OCI-LY7 (cell line): ENCODE measurements at regions not wholly inside any gene's neighbourhood (a gene's known extent, or its start where the extent isn't known, plus 50 kb on each side); places are given as distances from the start of the nearest gene placed in this dataset.

ENCODE experiments used
- BruUV-seq: library from RNA; stranded (reverse); fragments of 400-500 nt; replicated peaks from 2 replicates; lab custom pipeline; 2021; lab: Mats Ljungman, UMichigan
- CTCF ChIA-PET: fragments of 300-600 bp; sonication (Branson Sonifier 250); formaldehyde crosslinking; loops from one replicate; lab custom pipeline; 2022; ENCODE audit warnings: antibody characterized with exemption; ENCODE audit not compliant: unreplicated experiment; lab: Charles Lee
- POLR2A ChIA-PET: fragments of 300-600 bp; sonication (Branson Sonifier 250); formaldehyde crosslinking; loops from one replicate; lab custom pipeline; 2022; ENCODE audit warnings: antibody characterized with exemption; lab: Charles Lee
- DNase-seq: peaks from one replicate; pipeline ENCODE4 v3.0.0-alpha.2; 2015; ENCODE audit warnings: low spot score
- H2AFZ ChIP-seq: fragments of 200-600 bp; sonication (generic), shearing (Covaris generic); 2 replicates; pipeline ENCODE4 v1.6.1; 2014; ENCODE audit warnings: mild to moderate bottlenecking, antibody characterized with exemption, low read length, moderate library complexity
- H3K27ac ChIP-seq: fragments of 200-600 bp; sonication (generic); 2 replicates; pipeline ENCODE4 v1.5.1; 2014; ENCODE audit warnings: mixed run types, low read depth, mild to moderate bottlenecking, moderate library complexity, low read length, inconsistent platforms; ENCODE audit not compliant: poor library complexity, severe bottlenecking
- H3K36me3 ChIP-seq: fragments of 200-600 bp; sonication (generic); 2 replicates; pipeline ENCODE4 v1.6.1; 2014; ENCODE audit warnings: mild to moderate bottlenecking, antibody characterized with exemption, low read length, moderate library complexity, mixed read lengths; ENCODE audit not compliant: insufficient read depth
- H3K4me1 ChIP-seq: fragments of 200-600 bp; sonication (generic); 2 replicates; pipeline ENCODE4 v1.5.1; 2014; ENCODE audit warnings: mild to moderate bottlenecking, low read length; ENCODE audit not compliant: insufficient read depth, poor library complexity, severe bottlenecking
- H3K4me2 ChIP-seq: fragments of 200-600 bp; sonication (generic); 2 replicates; pipeline ENCODE4 v1.6.1; 2014; ENCODE audit warnings: mild to moderate bottlenecking, low read length
- H3K4me3 ChIP-seq: fragments of 200-600 bp; sonication (generic); 2 replicates; pipeline ENCODE4 v1.5.1; 2014; ENCODE audit warnings: mild to moderate bottlenecking, low read depth, low read length; ENCODE audit not compliant: poor library complexity, severe bottlenecking
- H3K79me2 ChIP-seq: fragments of 200-600 bp; sonication (generic); 2 replicates; pipeline ENCODE4 v1.6.1; 2016; ENCODE audit warnings: low read depth, mild to moderate bottlenecking, low read length, moderate library complexity, mixed read lengths; ENCODE audit not compliant: insufficient read depth
- H3K9me2 ChIP-seq: fragments of 200-600 bp; sonication (generic); 2 replicates; pipeline ENCODE4 v1.6.1; 2016; ENCODE audit warnings: mild to moderate bottlenecking, low read length, mixed read lengths; ENCODE audit not compliant: insufficient read depth
- H3K9me3 ChIP-seq: fragments of 200-600 bp; sonication (generic); 2 replicates; pipeline ENCODE4 v1.6.1; 2014; ENCODE audit warnings: mild to moderate bottlenecking, mixed run types, low read length, mixed read lengths
- H4K20me1 ChIP-seq: fragments of 200-600 bp; sonication (generic); 2 replicates; pipeline ENCODE4 v1.6.1; 2014; ENCODE audit warnings: mild to moderate bottlenecking, antibody characterized with exemption, low read length, moderate library complexity, mixed read lengths; ENCODE audit not compliant: insufficient read depth
- CTCF ChIP-seq: fragments of 200-600 bp; sonication (generic); conservative IDR thresholded peaks from 2 replicates; pipeline ENCODE4 v1.5.1; 2014; ENCODE audit warnings: mild to moderate bottlenecking, antibody characterized with exemption, low read length, moderate library complexity, mixed read lengths
- EZH2phosphoT487 ChIP-seq: fragments of 200-600 bp; sonication (generic); IDR thresholded peaks from 2 replicates; pipeline ENCODE4 v1.6.1; 2018; ENCODE audit warnings: low read depth, borderline replicate concordance, mild to moderate bottlenecking, mixed run types, antibody characterized with exemption, low read length, moderate library complexity, mixed read lengths
- intact Hi-C: fragments of 100-400 bp; cut with micrococcal nuclease; formaldehyde crosslinking; loops from one replicate; pipeline ENCODE4 v1.10.0; 2022; ENCODE audit not compliant: unreplicated experiment

GRCh38 chr2:234865040-234865439 lies 86.8 kb upstream of the SH3BP4 start:
- Histone ChIP-seq H3K4me3 (no peak overlapping the region), H4K20me1 (no peaks in the 10 kb centered on the region), H3K4me1 (no peaks in the 10 kb centered on the region), H2AFZ (no peak overlapping the region), H3K9me2 (no peaks in the 10 kb centered on the region), H3K36me3 (no peaks in the 10 kb centered on the region), H3K9me3 (no peaks in the 10 kb centered on the region), H3K4me2 (no peak overlapping the region), H3K27ac (no peak overlapping the region), H3K79me2 (no peaks in the 10 kb centered on the region)
- CTCF ChIA-PET: no interaction called here
- intact Hi-C loops: no loop called here
- TF ChIP-seq EZH2phosphoT487 (no peak), CTCF (no peak)
- BruUV-seq: no TSS peak
- POLR2A ChIA-PET: no interaction called here
- DNase-seq: no peak

- TF ChIP-seq CTCF: no peak
- TF ChIP-seq EZH2phosphoT487: no peak
- H3K27ac ChIP-seq: no peak overlapping the region
- H3K9me3 ChIP-seq: no peaks in the 10 kb centered on the region
- no peaks in the 10 kb centered on the region for H3K4me1 ChIP-seq
- H4K20me1 ChIP-seq: no peaks in the 10 kb centered on the region
- intact Hi-C loops: no loop called here
- BruUV-seq: no TSS peak
- no peak for DNase-seq
- H2AFZ ChIP-seq: no peak overlapping the region
- ChIA-PET CTCF (no interaction called here), POLR2A (no interaction called here)
- no peaks in the 10 kb centered on the region for H3K79me2 ChIP-seq
- H3K4me3 ChIP-seq: no peak overlapping the region
- H3K4me2 ChIP-seq: no peak overlapping the region
- H3K36me3 ChIP-seq: no peaks in the 10 kb centered on the region
- no peaks in the 10 kb centered on the region for H3K9me2 ChIP-seq
These were observed 87.3 kb upstream of the SH3BP4 start for GRCh38 chr2:234864506-234864905.

- Histone ChIP-seq H3K9me3 (no peaks in the 10 kb centered on the region), H3K27ac (no peak overlapping the region), H3K4me2 (no peak overlapping the region), H3K79me2 (no peaks in the 10 kb centered on the region), H4K20me1 (no peaks in the 10 kb centered on the region), H3K4me3 (no peak overlapping the region), H3K36me3 (no peaks in the 10 kb centered on the region), H3K4me1 (no peaks in the 10 kb centered on the region), H3K9me2 (no peaks in the 10 kb centered on the region), H2AFZ (no peak overlapping the region)
- ChIA-PET CTCF (no interaction called here), POLR2A (interaction anchor here (0.7 kb wide), 1 partner anchor 719 kb away, joined by 4 read pairs; no protein-coding TSS in a partner anchor)
- intact Hi-C loops: no loop called here
- no TSS peak for BruUV-seq
- no peak for DNase-seq
- no peak for TF ChIP-seq CTCF
- TF ChIP-seq EZH2phosphoT487: no peak
These were observed 88.5 kb upstream of the SH3BP4 start for GRCh38 chr2:234863043-234863934.
